Fibroblast of skin of scalp (primary cell): ENCODE measurements at regions not wholly inside any gene's neighbourhood (a gene's known extent, or its start where the extent isn't known, plus 50 kb on each side); places are given as distances from the start of the nearest gene placed in this dataset.

Source experiments
- DNase-seq: peaks from one replicate; pipeline ENCODE4 v3.0.0-alpha.2; 2013

DNA sequence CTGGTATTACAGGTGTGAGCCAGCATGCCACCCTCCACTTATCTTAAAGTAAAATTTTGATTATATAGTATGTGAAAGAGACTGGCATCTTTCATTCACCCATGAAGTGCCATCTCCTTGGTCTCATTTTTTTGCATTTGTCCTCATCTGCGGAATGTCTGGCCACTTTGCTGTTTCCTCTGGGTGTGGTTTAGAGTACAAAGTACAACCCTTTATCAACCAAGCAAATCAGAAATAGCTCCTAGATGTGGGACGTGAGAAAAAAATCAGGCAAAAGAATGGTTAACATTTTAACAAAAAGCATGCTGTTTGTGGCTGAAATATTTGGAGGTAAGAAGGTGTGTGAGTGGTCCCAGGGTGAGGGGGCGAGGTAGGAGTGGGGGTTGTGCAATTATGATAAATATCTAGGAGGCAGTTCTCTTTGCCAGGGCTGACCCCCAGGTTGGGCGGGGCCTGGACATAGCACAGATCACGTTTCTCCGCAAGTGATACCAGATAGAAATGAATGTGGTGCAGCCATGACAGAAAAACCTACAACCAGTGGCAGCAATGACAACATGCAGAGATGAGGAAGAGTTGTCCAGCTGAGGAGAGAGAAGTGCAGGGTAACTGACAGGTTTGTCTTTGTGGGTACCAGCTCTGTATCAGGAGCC, 115.8 kb upstream of the SERTAD2 start:
- no peak for DNase-seq

DNA sequence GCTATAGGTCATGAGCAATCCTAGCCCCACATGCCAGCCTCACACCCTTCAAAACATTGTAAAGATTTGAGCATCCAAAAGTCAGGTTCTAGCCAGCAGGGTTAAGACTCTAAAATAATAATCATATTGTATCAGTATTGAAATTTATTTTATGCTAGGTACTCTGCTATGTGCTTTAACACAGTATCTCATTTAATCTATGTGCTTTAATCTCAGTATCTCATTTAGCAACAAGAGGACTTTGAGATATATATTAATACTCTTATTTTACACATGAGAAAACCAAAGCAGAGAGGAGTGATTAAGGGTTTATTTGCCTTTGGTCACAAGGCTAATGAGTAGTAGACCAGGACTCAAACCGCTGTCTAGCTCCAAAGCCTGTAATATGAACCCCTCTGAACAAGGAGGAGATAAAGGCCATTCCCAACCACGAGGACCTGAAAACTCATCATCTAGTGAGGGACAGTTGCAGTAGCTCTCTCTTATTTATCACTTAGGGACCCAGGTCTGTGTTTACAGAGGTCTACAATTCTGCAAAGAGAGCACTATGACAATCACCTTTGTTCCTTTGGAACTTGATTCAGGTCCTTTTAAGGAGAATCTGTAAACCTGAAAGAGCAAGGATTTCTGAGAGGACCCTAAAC, 116.5 kb upstream of the SERTAD2 start:
- DNase-seq, result no peak

DNA sequence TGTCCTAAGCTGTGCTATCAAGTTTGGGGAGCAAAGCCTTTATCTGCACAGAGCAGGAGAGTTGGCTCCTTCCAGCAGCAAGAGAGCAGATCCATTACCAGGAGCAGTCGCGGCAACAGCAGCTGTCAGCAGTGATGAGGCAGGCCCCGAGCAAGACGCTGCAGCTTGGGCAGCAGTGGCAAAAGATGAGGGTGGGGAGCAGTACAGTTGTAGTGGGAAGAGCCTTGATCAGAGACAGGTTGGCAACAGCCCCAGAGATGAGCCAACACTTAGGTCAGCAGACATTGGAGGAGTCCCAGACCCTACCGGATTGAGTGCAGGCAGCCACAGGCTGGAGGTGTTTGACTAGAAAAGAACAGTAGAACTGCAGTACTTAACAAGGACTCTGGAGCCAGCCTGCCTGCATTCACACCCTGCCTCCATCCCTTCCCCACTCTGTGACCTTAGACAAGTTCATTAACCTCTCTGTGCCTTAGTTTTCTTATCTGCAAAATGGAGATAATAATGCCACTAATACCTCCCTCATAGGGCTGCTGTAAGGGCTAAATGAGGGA, 117.1 kb upstream of the SERTAD2 start:
- DNase-seq, result peak; percentile 85

DNA sequence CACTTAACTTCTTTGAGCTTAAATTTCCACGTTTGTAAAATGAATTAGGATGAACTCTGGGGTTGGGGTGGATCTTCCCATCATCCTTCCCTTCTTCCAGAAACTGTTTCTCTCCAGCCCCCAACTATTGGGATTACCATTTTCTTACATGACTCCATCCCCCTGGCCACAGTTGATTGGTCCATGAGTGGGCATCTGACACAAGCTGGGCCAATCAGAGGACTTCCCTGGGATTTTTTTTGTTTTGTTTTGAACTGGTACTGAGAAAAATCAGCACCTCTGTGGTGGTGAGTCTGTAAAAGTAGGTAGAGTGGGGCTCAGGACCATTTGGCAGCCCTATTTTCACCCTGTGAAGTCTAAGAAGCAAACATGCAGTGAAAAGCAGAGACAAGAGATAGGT, 118.0 kb upstream of the SERTAD2 start:
- no peak for DNase-seq

DNA sequence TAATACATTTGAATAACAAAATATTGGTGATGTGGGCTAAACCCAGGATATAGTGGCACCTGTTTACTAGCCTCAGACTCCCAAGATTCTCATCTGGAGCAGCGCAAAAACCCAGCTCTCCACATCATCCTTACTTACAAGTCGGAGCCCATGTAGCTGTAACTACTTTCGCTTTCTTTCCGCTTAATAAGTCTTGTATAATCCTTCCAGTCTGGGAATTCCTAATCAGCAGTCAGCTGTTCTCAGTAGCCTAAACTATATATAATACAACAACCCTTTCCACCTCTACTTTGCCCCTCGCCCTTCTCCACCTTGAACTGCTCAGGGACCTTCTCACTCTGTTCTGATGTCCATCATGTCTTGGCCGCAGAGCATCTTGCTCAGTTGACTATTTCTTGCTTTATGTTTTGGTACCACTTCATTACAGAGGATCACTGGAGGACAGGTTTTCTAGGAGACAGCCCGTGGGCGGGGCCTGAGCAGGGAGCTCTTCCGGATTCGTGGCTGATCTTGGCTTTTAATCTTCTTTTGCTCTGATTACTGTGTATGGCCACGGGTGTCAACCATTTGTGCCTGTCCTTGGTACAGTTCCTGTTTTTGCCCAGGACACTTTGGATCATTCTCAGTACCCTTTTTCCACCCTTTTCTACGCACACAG, 119.9 kb upstream of the SERTAD2 start:
- no peak for DNase-seq

DNA sequence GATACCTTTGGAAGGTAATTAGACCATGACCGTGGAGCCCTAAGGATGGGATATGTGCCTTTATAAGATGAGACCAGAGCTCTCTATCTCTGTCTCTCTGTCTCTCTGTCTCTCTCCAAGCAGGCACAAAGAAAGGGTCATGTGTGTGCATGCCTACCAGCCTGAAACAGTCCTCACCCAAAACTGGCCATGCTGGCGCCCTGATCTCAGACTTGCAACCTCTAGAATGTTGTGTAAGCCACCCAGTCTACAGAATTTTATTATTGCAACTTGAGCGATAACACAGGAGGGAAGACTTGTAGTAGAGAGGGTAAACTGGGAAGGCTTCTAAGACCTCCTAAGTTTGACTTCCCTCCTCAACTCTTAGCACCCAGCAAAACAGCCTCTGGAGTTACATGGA, 124.1 kb upstream of the SERTAD2 start:
- DNase-seq, result no peak

DNA sequence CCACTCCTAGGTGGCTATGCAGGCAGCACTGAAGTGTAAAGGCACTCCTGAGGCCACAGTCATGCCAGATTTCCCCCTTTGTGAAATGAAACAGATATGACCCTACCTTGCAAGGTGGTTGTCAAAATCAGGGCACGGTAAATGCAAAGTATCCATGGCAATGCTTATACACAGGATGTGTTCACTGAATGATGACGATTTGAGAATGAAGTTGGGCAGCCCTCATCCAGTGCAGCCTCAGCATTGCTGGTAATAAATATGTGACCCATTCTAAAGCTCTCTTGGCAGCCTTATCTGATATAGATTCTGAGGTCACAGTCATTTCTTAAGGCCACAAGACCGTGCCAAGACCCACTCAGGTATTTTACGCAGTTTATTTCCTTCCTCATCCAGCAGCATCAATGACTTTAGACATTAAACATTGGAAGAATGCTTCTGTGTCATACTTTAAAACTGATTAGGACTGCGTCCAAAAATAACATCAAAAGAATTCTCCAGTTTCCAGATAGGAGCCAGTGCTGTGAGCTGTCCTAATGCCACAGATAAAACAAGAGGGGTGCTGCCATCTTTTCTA, 125.5 kb upstream of the SERTAD2 start:
- DNase-seq, result peak; percentile 90

DNA sequence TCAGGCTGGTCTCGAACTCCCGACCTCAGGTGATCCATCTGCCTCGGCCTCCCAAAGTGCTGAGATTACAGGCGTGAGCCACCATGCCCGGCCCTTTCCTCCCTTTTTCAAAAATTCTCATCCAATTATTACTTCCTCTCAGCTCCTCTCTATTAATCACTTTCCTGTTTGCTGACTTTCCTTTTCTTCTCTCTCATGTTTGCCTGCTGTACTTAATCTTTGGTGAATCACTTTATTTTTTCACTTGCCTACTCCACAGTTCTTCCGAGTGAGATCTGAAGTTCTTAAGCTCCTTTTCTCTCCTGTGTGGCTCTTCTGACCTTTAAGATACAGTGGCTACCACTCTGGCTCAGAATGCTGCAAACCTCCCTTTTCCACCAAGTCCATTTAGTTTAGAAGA, 126.3 kb upstream of the SERTAD2 start:
- DNase-seq, result no peak

DNA sequence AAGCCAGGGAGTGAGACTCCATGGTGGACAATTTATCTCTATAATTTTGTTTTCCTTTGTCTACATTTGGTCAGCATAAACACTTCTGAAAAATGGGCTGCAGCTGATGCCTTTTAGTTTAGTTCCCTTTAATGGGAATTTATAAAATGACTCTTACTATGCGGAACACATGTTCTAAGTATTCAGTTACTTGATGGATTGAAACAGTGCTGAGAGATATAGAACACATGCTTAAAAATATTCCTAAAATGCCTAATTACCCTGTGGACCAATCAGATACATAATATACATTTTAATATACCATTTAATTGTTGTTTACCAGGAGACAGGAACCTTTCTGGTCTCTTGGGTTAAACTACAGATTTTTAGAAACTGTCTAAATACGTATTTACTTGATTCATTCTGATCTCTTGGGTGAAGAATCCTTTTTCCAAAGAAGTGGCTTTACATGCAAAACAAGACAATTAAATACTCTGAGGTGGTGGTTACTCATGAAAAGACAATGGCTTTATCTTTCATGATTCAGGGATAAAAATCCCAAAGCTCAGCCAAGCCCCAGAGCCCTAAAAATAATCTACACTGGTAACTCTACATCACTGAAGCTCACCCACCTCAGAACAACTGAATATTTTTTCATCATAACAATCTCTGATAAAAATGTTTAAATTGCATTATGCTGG, 128.1 kb upstream of the SERTAD2 start:
- DNase-seq, result peak; percentile 31

DNA sequence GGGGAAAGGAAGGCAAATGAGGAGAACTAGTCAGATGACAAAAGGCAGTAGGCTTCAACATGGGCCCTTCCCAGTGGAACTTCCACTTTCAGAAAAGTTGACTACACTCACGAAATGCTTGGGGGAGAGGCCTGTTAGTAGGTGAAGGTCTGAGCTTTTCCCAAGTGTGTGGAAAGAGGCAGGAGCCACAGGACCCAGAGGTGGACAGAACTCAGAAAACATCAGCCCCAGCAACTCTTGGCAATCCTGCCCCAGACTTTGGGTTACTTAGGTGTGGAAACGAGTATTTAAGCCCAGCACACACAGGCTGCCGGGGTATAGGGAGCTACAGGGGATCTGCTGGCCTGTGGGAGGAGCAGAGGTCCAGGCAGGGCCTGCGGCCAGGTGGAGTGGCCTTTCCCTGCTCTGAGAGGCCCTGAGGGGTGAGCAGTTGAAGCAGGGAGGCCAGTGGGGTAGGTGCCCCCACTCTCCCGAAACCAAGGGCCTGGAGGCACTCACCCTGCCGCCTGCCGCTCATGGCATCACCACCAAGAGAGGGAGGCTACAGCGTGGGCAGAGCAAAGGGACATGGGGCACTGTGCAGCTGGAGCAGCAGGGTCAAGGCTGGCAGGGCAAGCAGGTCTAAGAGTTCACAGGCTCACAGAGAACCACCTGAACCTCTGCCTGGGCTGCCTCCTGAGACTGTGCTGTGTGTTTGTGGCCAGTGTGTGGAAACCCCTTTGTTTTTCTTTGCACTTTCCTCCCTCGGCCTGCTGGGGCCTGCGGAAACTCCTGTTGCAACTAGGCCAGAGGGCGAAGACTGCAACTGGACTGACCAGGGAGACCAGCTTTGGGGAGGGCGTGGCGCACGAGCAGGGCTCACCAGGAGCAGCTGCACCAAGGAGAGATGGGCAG, 130.7 kb upstream of the SERTAD2 start:
- DNase-seq, result no peak

DNA sequence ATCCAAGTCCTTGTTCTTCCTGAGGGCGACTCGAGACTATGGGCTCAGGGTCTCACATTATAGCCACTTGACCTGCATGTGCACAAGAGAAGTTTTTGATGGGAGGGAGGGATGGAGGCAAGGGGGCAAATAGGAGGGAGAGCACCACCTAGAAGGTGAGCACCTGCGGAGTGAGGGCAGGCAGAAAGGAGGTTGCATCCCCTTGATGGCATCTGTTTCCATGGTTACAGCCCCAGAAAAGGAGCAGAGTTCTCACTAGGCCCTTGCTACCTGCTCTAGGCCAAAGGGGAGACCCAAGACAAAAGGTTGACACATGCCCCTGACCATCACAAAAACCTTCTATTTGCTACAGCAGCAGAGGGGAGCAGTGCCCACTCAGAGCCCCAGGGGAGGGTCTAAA, 131.5 kb upstream of the SERTAD2 start:
- DNase-seq, result no peak

DNA sequence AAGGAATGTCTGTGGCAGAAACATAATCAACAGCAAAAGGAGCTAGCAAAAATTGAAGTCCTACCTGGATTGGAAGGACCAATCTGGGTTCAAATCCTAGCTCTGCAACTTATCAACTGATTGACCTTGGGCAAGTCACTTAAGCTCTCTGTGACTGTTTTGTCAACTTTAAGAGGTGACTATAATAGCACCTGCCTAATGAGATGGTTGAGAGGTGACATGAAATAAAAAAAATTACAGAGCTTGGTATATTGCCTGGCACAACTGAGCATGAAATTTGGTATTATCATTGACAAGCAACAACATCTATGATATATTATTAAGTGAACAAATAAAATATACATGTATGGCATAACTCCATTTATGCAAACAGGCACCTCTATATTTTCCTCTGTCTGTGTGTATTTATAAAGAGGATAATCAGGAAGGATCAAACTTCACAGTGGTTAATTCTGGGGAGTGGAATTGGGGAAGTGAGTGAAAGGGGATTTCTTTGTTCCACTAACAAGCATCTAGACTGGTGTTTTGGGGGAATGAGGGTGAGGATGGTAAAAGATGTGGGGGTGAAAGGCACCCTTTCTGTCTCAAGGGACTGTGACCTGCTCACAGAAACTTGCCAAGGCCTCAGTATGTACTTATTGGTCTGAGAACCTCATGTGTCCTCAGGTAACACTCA, 132.8 kb upstream of the SERTAD2 start:
- no peak for DNase-seq

DNA sequence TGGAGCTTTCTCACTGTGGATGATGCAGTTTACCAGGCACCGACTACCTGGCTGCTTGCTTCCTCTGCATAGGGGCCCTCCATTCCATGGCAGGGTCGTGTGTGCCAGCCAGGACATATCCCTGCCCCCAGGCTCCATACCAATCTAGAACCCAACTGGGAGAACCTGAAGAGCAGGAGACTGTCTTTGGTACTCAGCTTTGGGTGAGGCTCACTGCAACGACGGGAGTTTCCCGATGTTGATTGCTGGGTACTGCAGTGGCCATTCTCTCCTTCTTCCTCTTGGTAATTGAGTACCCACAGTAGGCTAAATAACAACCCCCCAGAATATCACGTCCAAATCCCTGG, 133.3 kb upstream of the SERTAD2 start:
- no peak for DNase-seq

DNA sequence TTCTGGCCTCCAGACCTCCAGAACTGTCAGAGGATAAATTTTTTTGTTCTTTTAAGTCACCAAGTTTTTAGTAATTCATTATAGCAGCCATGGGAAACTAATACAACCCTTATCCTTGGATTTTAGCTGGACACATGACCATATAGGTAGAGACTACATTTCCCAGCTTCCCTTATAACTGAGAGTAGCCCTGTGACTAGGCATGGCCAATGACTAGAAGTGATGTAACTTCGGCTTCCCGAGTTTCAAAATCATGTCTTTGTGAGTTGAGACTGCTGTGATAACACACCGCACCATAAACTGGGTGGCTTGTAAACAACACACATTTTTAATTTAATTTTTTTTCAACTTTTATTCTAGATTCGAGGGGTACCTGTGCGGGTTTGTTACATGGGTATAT, 134.0 kb upstream of the SERTAD2 start:
- no peak for DNase-seq

DNA sequence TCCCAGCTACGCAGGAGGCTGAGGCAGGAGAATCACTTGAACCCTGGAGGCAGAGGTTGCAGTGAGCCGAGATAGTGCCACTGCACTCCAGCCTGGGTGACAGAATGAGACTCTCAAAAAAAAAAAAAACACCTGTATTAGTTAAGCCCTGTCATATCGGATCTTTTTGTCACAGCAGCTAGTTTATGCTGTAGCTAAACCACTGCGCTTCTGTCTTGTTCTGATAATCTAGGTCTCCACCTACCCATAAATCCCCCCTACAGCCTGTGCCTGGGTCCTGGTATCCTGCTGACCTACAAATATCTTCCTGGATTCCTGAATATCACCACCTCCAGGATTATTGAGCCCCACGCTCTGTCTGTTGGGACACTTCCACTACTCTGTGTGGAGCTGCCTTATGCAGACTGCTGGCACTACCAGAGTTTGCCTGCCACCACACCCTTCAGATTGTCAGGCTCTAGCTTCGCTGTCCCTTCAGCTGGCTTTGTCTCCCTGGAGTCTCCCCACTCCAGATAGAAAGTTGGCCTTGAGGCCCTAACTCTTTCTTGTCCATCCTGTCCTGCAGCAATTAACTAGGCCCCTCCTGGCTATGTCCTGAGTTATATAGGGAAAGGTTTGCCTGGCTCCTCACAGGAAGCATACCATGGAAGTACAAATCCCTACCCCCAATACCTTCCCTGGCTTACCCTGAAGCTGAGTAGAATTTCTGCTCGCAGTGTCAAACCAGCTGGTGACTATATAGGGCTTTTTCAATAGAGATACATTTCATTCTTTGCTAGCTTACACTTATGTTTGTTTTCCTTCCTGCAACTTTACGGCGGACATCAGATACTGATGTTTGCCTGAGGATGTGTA, 136.0 kb upstream of the SERTAD2 start:
- no peak for DNase-seq

DNA sequence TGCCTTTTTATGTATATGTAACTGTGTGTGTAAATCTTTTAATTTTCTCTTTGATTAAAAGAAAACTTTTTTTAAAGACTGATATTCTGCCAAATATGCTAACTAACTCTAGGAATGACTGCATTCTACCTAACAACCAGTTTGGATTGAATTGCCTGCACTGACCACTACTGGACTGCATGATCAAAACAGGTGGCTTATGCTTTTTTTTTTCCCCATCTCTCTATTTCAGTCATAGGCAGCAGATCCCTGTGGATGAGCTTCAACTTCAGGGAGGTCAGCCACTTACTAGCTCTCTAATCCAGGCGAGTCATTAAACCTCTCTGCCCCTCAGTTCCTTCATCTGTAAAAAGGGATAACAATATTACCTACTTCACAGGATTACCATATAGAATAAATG, 138.6 kb upstream of the SERTAD2 start:
- DNase-seq, result no peak

DNA sequence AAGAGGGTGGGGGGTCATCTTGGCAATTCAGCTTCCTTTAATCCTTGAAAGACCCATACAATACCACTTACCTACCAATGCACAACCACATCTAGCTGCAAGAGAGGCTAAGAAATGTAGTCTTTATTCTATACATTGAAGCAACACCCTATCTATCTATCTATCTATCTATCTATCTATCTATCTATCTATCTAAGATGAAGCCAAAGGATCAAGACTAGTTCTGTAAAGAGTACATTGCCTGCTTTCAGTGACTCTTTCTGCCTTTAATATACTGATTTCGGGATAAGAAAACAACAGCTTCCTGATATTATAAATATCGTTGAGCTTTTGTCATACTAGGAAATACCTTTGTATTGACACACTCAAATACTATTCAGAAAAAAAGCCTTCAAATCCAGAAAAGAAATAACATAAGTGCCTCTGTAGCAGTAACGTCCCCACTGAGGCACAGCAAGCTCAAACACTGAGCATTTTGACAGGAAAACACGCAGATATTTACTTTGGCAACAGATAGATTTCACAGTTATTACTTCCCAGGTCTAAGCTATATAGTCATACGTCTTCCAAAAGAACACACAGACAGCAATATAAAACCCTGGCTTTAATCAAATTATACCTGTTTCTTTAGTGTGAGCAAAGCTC, 139.4 kb upstream of the SERTAD2 start:
- DNase-seq, result peak; percentile 56

DNA sequence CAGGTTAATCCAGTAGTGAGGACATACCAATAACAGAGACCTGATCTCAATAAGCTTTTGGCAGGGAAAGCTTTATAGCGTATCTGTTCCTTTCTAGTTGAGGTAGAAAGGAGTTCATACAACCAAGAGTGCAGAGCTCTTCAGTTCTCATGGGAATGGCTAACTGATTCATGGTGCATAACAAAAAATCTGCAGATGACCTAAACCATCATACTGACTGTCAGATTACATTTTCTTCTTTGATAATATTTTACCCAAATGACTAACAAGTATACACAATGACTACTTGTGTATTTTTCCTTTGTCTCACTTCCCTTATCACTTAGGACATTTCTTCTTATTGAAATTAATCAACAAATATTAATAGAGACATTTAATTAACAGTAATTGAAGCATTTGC, 140.0 kb upstream of the SERTAD2 start:
- DNase-seq, result peak; percentile 21

DNA sequence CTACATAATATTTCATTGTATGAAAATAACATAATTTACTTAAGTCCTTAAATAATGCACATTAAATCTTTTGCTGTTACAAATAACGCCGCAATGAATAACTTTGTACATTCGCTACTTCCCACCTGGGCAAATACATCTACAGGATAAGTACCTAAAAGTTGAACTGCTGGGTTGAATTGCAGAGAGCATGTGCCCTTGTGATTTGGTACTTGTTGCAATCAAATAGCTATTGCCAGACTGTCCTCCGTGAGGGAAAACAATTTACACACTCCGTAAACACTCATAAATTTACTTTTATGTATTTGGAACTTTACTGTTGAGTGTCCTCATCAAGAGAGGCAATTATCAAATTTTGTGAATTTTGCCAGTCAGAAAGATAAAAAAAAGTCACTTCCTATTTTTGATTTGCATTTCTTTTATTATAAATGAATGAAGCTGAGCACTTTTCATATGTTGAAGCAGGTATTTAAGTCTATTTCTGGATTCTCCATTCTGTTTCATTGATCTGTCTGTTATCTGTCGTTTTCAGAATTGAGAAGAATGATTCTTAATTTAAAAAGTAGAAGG, 140.8 kb upstream of the SERTAD2 start:
- no peak for DNase-seq
